ENCODE measurements at regions not wholly inside any gene's neighbourhood (a gene's known extent, or its start where the extent isn't known, plus 50 kb on each side); places are given as distances from the start of the nearest gene placed in this dataset.
"Not testable (repeated sequence)": the region's sequence is repeated elsewhere in the genome, so short reads cannot be mapped to it uniquely, and the experiment has no call there.

DNA sequence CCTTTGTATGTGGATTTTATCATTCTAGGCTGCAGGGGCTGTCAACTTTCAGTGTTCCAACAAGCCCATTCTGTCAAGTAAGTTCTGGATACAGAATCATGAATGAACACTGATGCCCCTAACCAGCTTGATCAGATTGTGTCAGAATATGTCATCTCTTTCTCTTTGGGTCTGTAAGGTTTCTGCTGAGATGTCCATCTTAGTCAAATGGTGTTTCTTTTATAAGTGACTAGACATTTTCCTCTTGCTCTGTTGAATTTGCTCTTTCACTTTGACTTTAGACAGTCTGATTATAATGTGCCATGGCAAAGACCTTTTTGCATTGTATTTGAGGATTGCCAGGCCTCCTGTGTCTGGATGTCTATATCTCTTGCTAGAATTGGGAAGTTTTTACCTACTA lies 660.9 kb upstream of the CBLB start:
- peaks cover 8% of the 10 kb centered on the region for H3K9me3 ChIP-seq (ENCODE audit: control insufficient read depth, insufficient read depth, low read length)
- no peaks in the 10 kb centered on the region for H3K36me3 ChIP-seq (ENCODE audit: insufficient read depth, low read length)
- no peaks in the 10 kb centered on the region for H3K4me1 ChIP-seq (ENCODE audit: insufficient read depth, low read length)
- H3K9ac ChIP-seq (ENCODE audit: low read depth, low read length): no peak overlapping the region

DNA sequence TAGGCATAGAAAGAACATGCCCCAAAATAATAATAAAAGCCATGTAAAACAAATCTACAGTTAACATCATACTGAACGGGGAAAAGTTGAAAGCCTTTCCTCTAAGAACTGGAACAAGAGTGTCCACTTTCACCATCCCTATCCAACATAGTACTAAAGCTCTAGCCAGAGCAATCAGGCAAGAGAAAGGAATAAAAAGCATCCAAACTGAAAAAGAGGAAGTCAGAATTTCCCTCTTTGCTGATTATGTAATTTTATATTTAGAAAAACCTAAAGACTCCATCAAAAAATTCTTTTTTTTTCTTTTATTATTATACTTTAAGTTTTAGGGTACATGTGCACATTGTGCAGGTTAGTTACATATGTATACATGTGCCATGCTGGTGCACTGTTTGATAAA lies 661.6 kb upstream of the CBLB start:
- no peaks in the 10 kb centered on the region for H3K36me3 ChIP-seq (ENCODE audit: insufficient read depth, low read length)
- H3K9me3 ChIP-seq (ENCODE audit: control insufficient read depth, insufficient read depth, low read length): peaks cover 8% of the 10 kb centered on the region
- no peak overlapping the region for H3K9ac ChIP-seq (ENCODE audit: low read depth, low read length)
- no peaks in the 10 kb centered on the region for H3K4me1 ChIP-seq (ENCODE audit: insufficient read depth, low read length)

DNA sequence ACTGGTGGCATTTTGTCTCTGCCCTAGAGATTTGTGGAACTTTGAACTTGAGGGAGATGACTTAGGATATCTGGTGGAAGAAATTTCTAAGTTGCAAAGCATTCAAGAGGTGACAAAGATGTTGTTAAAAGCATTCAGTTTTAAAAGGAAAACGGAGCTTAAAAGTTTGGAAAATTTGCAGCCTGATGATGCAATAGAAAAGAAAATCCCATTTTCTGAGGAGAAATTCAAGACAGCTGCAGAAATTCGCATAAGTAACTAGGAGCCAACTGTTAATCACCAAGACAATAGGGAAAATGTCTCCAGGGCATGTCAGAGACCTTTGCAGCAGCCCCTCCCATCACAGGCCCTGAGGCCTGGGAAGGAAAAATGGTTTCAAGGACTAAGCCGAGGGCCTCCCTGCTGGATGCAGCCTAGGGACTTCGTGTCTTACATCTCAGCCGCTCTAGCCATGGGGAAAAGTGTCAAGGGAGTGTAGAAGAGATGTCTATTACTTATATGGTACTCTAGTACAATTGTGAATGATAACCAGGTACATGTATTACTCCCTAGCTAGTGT lies 663.0 kb upstream of the CBLB start:
- H3K9me3 ChIP-seq (ENCODE audit: control insufficient read depth, insufficient read depth, low read length); H3K36me3 ChIP-seq (ENCODE audit: insufficient read depth, low read length); H3K9ac ChIP-seq (ENCODE audit: low read depth, low read length); H3K4me1 ChIP-seq (ENCODE audit: insufficient read depth, low read length): not testable (repeated sequence)

DNA sequence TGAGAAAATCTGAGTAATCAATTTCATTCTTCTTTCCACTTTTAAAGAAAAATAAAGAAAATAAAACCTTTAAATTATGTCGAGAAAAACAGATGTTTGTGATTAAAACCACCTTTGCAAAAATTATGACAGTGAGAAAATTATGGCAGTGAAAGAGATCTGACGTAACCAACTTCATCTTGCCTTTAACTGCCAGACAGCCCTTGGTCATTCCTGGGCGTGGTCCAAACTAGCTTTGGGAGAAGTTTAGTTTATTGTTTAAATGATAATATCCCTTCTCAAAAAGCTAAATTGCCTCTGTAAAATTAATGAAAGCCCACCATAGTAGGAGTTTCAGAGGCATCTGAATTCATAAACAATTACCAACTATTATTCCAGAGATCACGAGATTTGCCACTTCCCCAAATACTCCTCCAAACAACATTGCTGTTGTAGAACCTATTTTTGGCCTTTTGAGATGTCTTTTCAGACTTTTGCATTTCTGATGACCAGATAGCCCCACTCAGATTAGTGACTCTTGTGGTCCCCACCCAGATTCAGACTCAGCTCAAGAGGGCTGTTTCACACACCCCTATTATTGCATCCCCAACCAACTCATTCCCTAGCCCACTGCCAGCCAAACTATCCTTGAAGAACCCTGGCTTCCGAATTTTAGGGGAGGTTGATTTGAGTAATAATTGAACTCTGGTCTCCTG lies 664.4 kb upstream of the CBLB start:
- Histone ChIP-seq H3K9ac (ENCODE audit: low read depth, low read length) (no peak overlapping the region), H3K9me3 (ENCODE audit: control insufficient read depth, insufficient read depth, low read length) (peaks cover 8% of the 10 kb centered on the region), H3K4me1 (ENCODE audit: insufficient read depth, low read length) (no peaks in the 10 kb centered on the region), H3K36me3 (ENCODE audit: insufficient read depth, low read length) (no peaks in the 10 kb centered on the region)

DNA sequence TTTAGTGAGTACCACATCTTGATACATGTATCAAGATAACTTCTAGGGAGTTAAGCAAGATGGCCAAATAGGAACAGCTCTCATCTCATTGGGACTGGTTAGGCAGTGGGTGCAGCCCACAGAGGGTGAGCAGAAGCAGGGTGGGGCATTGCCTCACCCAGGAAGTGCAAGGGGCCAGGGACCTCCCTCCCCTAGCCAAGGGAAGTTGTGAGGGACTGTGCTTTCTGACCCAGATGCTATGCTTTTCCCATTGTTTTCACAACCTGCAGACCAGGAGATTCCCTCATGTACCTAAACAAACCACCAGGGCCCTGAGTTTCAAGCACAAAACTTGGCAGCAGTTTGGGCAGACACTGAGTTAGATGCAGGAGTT lies 665.0 kb upstream of the CBLB start:
- Histone ChIP-seq H3K36me3 (ENCODE audit: insufficient read depth, low read length) (no peaks in the 10 kb centered on the region), H3K4me1 (ENCODE audit: insufficient read depth, low read length) (no peaks in the 10 kb centered on the region), H3K9me3 (ENCODE audit: control insufficient read depth, insufficient read depth, low read length) (peaks cover 8% of the 10 kb centered on the region), H3K9ac (ENCODE audit: low read depth, low read length) (no peak overlapping the region)

DNA sequence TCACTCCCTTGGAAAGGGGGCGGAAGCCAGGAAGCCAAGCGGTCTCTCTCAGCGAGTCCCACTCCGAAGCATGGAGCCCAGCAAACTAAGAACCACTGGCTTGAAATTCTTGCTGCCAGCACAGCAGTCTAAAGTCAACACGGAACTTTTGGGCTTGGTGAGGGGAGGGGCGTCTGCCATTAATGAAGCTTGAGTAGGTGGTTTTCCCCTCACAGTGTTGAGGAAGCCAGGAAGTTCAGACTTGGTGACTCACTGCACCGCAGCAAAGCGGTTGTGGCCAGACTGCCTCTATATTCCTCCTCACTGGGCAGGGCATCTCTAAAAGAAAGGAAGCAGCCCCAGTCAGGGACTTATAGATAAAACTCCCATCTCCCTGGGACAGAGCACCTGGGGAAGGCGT lies 665.4 kb upstream of the CBLB start:
- Histone ChIP-seq H3K4me1 (ENCODE audit: insufficient read depth, low read length) (no peaks in the 10 kb centered on the region), H3K9me3 (ENCODE audit: control insufficient read depth, insufficient read depth, low read length) (peaks cover 8% of the 10 kb centered on the region), H3K9ac (ENCODE audit: low read depth, low read length) (no peak overlapping the region)

DNA sequence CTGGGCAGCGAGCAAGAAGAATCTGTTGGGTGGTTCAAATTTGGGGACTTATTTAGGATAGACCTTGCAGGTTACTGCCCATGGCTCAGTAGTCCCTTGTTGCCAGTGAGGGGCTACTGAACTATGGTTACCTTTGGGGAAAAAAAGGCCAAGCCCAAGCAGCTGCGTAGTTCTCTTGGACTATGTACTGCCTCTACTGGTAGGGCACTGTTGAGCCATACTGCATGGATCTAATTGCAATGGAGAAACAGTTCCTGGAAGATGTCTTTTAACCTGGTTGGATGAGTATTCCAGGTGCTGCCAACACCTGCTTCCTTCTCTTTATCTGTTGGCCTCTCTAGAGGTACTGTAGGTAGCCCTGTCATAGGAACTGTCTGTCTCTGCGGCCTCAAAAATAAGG lies 671.9 kb upstream of the CBLB start:
- no peak overlapping the region for H3K9ac ChIP-seq (ENCODE audit: low read depth, low read length)
- H3K36me3 ChIP-seq (ENCODE audit: insufficient read depth, low read length): no peaks in the 10 kb centered on the region
- no peaks in the 10 kb centered on the region for H3K4me1 ChIP-seq (ENCODE audit: insufficient read depth, low read length)

More for the DNA sequence above, 665.4 kb upstream of the CBLB start:
- no peaks in the 10 kb centered on the region for H3K36me3 ChIP-seq (ENCODE audit: insufficient read depth, low read length)

DNA sequence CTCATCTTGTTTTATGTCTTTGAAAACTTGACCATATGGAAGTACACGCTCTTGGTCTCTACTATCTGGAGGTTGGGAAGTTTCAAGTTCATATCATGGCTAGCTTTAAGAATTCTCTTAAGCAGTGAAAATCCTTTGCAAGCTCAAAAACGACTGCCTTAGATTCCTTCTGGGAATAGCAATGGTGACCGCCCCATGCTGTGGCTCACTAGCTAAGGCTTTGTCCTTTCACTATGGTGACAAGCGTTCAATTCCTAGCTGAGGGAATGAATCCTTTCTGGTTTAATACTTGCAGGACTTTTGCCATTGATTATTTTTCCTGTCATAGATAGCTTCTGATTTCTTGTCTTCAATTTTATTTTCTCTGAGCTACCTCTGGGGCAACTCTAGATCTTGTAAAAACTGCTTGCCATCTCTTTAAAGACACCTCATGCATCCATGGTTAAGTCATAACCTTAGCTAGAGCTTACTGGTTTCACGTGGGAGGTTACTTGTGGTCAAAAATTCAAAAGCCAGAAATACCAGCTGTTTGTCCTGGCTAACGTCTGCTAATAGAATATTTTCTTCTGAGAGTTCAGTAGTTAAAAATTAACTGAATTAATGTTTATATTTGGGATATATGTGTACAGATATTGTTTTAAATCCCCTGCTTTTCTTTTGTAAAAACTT lies 673.4 kb upstream of the CBLB start:
- no peaks in the 10 kb centered on the region for H3K4me1 ChIP-seq (ENCODE audit: insufficient read depth, low read length)
- peaks cover 10% of the 10 kb centered on the region for H3K9me3 ChIP-seq (ENCODE audit: control insufficient read depth, insufficient read depth, low read length)
- no peaks in the 10 kb centered on the region for H3K36me3 ChIP-seq (ENCODE audit: insufficient read depth, low read length)
- H3K9ac ChIP-seq (ENCODE audit: low read depth, low read length): no peak overlapping the region

More for the DNA sequence above, 671.9 kb upstream of the CBLB start:
- H3K9me3 ChIP-seq (ENCODE audit: control insufficient read depth, insufficient read depth, low read length): peaks cover 4% of the 10 kb centered on the region

DNA sequence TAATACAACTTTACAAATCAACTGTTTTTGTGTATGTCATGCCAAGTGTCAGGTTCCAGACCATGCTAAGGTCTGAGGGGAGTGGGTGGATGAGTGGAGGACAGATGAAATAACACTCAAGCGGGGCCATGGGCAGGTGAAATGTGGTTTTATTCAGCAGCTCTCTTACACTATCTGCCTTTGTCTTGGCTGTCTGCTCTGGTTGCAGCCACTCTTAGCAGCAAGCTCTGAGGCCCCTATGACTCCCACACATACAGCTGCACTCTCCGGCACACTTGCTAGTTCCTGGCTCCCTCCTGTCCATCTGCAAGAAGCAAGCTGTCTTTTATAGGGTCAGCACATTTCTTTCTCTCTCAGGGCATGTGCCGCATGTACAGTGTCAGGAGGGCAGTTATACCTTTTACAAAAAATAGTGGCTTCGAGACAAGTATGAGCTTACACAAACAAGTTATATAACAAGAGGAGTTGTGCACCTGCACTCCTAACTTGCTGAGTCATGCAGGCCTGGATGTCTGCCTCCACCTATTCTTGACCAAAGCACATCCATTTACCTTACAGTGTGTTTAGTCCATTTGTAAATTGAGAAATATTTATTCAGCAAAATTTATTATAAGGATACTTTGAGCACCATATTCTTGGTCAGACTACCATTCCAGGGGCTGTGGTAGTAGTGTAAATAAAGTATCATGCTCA lies 683.7 kb upstream of the CBLB start:
- Histone ChIP-seq H3K4me1 (ENCODE audit: insufficient read depth, low read length) (no peaks in the 10 kb centered on the region), H3K9me3 (ENCODE audit: control insufficient read depth, insufficient read depth, low read length) (peaks cover 7% of the 10 kb centered on the region), H3K36me3 (ENCODE audit: insufficient read depth, low read length) (no peaks in the 10 kb centered on the region), H3K9ac (ENCODE audit: low read depth, low read length) (no peak overlapping the region)

DNA sequence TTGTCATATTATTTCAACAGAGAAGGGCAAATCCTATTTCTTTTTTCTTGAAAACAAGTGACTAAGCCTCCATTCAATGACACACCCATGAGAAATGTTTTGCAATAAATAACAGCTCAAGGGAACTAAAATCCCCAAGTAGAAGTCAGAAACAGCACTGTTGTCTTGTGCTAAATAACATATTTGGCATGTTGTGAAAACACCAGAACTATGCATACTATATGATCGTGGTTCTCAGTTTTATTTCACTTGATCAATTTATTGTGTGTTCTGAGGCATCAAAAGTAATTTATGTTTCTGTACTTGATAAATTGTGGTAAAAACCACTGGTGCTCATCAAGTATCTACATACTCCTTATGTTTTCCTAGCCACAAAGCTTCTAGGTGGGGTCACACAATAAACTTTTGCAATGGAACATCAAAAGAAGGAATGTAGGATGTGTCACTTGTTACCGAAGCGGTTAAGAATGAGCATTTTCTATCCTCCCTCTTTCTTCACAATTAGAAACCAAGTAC lies 691.7 kb upstream of the CBLB start:
- Histone ChIP-seq H3K9ac (ENCODE audit: low read depth, low read length) (no peak overlapping the region), H3K9me3 (ENCODE audit: control insufficient read depth, insufficient read depth, low read length) (no peaks in the 10 kb centered on the region), H3K4me1 (ENCODE audit: insufficient read depth, low read length) (no peaks in the 10 kb centered on the region), H3K36me3 (ENCODE audit: insufficient read depth, low read length) (no peaks in the 10 kb centered on the region)

DNA sequence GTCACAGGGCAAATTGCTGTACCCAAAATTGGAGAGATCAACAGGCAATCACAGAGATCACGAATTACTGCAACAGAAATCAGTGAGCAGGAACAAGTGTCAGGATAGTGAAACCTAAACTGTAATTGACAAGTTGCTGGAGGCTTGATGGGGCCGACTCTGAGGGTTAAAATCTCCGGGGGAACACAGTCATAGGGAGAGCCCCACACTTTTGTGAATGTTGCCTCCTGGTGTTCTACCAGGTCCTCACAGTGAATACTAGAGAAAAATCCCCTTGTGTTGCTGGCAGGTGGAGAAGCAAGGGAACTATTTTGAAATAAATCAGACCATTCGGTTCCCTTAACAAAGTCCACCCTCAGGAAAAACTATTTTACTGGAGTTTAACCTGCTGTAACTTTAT lies 697.5 kb upstream of the CBLB start:
- no peaks in the 10 kb centered on the region for H3K36me3 ChIP-seq (ENCODE audit: insufficient read depth, low read length)

DNA sequence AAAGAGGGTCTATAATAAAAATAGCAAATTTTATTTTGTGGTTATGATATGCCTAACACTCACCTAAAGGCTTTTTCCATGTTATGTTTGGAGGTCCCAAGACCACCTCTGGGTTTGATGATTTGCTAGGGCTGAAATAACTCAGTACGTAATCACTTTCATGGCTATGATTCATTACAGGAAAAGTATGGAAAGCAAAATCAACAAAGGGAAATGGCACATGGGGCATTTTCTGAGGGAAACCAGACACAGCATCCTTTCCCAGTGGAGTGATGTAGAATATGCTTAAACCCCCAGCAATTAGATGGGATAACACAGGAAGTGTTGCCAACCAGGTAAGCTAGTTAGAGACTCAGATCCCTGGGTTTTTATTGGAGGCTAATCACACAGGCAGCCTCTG lies 701.6 kb upstream of the CBLB start:
- Histone ChIP-seq H3K4me1 (ENCODE audit: insufficient read depth, low read length) (no peaks in the 10 kb centered on the region), H3K9me3 (ENCODE audit: control insufficient read depth, insufficient read depth, low read length) (no peaks in the 10 kb centered on the region), H3K9ac (ENCODE audit: low read depth, low read length) (no peak overlapping the region), H3K36me3 (ENCODE audit: insufficient read depth, low read length) (no peaks in the 10 kb centered on the region)

More for the DNA sequence above, 697.5 kb upstream of the CBLB start:
- Histone ChIP-seq H3K9ac (ENCODE audit: low read depth, low read length) (no peak overlapping the region), H3K9me3 (ENCODE audit: control insufficient read depth, insufficient read depth, low read length) (no peaks in the 10 kb centered on the region), H3K4me1 (ENCODE audit: insufficient read depth, low read length) (no peaks in the 10 kb centered on the region)

DNA sequence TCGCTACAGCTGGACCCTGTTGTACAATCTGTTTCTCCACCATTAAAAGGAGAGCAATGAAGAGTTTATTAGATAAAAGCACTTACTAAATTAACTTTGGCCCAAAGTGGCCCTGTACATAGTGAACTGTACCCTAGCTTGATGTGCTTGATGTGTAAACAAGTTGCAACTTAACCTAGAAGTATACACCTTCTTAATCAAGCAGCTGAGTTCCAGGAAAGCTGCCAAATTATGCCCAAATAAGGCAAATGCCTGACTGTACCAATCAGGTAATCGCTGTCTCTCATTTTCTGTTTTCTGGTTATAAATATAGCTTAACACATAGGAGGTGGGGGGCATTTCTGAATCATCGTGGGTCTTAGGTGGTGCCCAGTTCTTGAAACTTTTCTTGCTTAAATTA lies 704.8 kb upstream of the CBLB start:
- no peaks in the 10 kb centered on the region for H3K36me3 ChIP-seq (ENCODE audit: insufficient read depth, low read length)
- no peaks in the 10 kb centered on the region for H3K4me1 ChIP-seq (ENCODE audit: insufficient read depth, low read length)
- no peak overlapping the region for H3K9ac ChIP-seq (ENCODE audit: low read depth, low read length)
- no peaks in the 10 kb centered on the region for H3K9me3 ChIP-seq (ENCODE audit: control insufficient read depth, insufficient read depth, low read length)

DNA sequence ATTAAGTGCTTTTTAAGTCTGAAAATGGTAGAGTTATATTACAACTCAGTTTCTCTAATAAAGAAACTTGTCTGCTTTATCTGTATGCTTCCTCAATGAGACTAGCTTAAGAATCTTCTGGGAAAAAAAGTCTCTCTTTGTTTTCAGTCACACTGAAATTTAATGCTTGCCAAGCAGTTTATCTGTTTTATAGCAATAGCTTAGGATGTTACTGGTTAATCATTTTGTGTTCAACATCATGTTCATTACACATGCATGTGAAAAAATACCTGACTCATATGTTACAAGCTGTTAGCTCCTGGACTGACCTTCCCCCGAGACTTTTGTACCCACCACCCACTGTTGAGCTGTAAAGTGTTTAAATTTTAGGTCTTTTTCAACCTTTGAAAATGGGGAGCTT lies 706.2 kb upstream of the CBLB start:
- no peaks in the 10 kb centered on the region for H3K4me1 ChIP-seq (ENCODE audit: insufficient read depth, low read length)
- H3K9ac ChIP-seq (ENCODE audit: low read depth, low read length): no peak overlapping the region
- no peaks in the 10 kb centered on the region for H3K36me3 ChIP-seq (ENCODE audit: insufficient read depth, low read length)
- no peaks in the 10 kb centered on the region for H3K9me3 ChIP-seq (ENCODE audit: control insufficient read depth, insufficient read depth, low read length)

All from ES-I3 (cell line).